GM18870 (cell line): ENCODE measurements at regions not wholly inside any gene's neighbourhood (a gene's known extent, or its start where the extent isn't known, plus 50 kb on each side); places are given as distances from the start of the nearest gene placed in this dataset.
"Not testable (repeated sequence)": the region's sequence is repeated elsewhere in the genome, so short reads cannot be mapped to it uniquely, and the experiment has no call there.

ENCODE experiments used
- ATAC-seq: cut with Tn5 transposase; IDR thresholded peaks from one replicate; pipeline ENCODE4 v1.9.1; 2021; ENCODE audit warnings: moderate library complexity; ENCODE audit not compliant: unreplicated experiment

- ATAC-seq: no peak
These were observed 377.0 kb downstream of the DDX10 start for GRCh38 chr11:109041876-109042275.

GRCh38 chr11:109043315-109043714 is 378.4 kb downstream of the DDX10 start:
- no peak for ATAC-seq

- ATAC-seq: no peak
These were observed 375.6 kb upstream of the C11orf87 start for GRCh38 chr11:109046284-109046992.

GRCh38 chr11:109048098-109048497 is 373.9 kb upstream of the C11orf87 start:
- no peak for ATAC-seq

- ATAC-seq: no peak
These were observed 370.8 kb upstream of the C11orf87 start for GRCh38 chr11:109051200-109051599.

- no peak for ATAC-seq
These were observed 362.6 kb upstream of the C11orf87 start for GRCh38 chr11:109059402-109059801.

- no peak for ATAC-seq
These were observed 360.6 kb upstream of the C11orf87 start for GRCh38 chr11:109061394-109061793.

- ATAC-seq: no peak
These were observed 359.5 kb upstream of the C11orf87 start for GRCh38 chr11:109062445-109062844.

GRCh38 chr11:109062871-109063270 is 359.1 kb upstream of the C11orf87 start:
- ATAC-seq: no peak

- not testable (repeated sequence) for ATAC-seq
These were observed 357.2 kb upstream of the C11orf87 start for GRCh38 chr11:109064618-109065311.

GRCh38 chr11:109071262-109071661 is 350.7 kb upstream of the C11orf87 start:
- no peak for ATAC-seq

- ATAC-seq: no peak
These were observed 350.1 kb upstream of the C11orf87 start for GRCh38 chr11:109071712-109072524.

- no peak for ATAC-seq
These were observed 348.8 kb upstream of the C11orf87 start for GRCh38 chr11:109073032-109073822.

GRCh38 chr11:109075976-109076375 is 346.0 kb upstream of the C11orf87 start:
- no peak for ATAC-seq

GRCh38 chr11:109076870-109077269 is 345.1 kb upstream of the C11orf87 start:
- ATAC-seq: no peak

- ATAC-seq: no peak
These were observed 344.6 kb upstream of the C11orf87 start for GRCh38 chr11:109077291-109077920.

GRCh38 chr11:109085708-109086373 is 336.1 kb upstream of the C11orf87 start:
- peak; percentile 39 for ATAC-seq

GRCh38 chr11:109086931-109087330 is 335.1 kb upstream of the C11orf87 start:
- ATAC-seq: no peak

GRCh38 chr11:109088086-109088485 is 333.9 kb upstream of the C11orf87 start:
- ATAC-seq: no peak

GRCh38 chr11:109089144-109089543 is 332.8 kb upstream of the C11orf87 start:
- no peak for ATAC-seq
